ENCODE measurements at regions not wholly inside any gene's neighbourhood (a gene's known extent, or its start where the extent isn't known, plus 50 kb on each side); places are given as distances from the start of the nearest gene placed in this dataset.

DNA sequence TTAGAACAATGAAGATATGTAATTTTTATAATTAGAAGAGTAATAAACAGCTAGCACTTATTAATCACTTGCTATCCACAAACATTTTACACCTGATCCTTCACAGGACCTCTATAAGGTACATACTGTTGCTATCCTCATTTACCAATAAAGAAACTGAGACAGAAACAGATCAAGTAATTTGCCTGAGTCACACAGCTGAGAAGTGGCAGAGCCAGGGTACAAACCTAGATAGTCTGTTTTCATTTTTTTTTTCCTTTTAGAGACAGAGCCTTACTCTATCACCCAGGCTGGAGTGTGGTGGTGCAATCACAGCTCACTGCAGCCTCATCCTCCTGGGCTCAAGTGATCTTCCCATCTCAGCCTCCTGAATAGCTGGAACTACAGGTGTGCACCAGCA lies 71.8 kb upstream of the PTH start:
- TF ChIP-seq, protein P1, sequence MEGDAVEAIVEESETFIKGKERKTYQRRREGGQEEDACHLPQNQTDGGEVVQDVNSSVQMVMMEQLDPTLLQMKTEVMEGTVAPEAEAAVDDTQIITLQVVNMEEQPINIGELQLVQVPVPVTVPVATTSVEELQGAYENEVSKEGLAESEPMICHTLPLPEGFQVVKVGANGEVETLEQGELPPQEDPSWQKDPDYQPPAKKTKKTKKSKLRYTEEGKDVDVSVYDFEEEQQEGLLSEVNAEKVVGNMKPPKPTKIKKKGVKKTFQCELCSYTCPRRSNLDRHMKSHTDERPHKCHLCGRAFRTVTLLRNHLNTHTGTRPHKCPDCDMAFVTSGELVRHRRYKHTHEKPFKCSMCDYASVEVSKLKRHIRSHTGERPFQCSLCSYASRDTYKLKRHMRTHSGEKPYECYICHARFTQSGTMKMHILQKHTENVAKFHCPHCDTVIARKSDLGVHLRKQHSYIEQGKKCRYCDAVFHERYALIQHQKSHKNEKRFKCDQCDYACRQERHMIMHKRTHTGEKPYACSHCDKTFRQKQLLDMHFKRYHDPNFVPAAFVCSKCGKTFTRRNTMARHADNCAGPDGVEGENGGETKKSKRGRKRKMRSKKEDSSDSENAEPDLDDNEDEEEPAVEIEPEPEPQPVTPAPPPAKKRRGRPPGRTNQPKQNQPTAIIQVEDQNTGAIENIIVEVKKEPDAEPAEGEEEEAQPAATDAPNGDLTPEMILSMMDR (conservative IDR thresholded peaks at IDR 0.05; ENCODE audit: low read depth in 2 of 2): no peak
- TF ChIP-seq, protein P2, sequence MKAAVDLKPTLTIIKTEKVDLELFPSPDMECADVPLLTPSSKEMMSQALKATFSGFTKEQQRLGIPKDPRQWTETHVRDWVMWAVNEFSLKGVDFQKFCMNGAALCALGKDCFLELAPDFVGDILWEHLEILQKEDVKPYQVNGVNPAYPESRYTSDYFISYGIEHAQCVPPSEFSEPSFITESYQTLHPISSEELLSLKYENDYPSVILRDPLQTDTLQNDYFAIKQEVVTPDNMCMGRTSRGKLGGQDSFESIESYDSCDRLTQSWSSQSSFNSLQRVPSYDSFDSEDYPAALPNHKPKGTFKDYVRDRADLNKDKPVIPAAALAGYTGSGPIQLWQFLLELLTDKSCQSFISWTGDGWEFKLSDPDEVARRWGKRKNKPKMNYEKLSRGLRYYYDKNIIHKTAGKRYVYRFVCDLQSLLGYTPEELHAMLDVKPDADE (IDR thresholded peaks at IDR 0.05): no peak
- TF ChIP-seq EZH2 (IDR thresholded peaks at IDR 0.05; ENCODE audit: low read depth, unreplicated experiment): no peak
- no peak for TF ChIP-seq POLR2AphosphoS5 (IDR thresholded peaks at IDR 0.05; ENCODE audit: low read depth)
- no peak for TF ChIP-seq ZNF114 (CRISPR knock-in tag; IDR thresholded peaks at IDR 0.05)
- no peak for TF ChIP-seq EZH2phosphoT487 (IDR thresholded peaks at IDR 0.05; ENCODE audit: unreplicated experiment)
- no peak for TF ChIP-seq ZNF331 (CRISPR knock-in tag; IDR thresholded peaks at IDR 0.05; ENCODE audit: low read depth)
- TF ChIP-seq CREB1 (CRISPR knock-in tag; IDR thresholded peaks at IDR 0.05; ENCODE audit: low read depth): no peak
- TF ChIP-seq, protein P3, sequence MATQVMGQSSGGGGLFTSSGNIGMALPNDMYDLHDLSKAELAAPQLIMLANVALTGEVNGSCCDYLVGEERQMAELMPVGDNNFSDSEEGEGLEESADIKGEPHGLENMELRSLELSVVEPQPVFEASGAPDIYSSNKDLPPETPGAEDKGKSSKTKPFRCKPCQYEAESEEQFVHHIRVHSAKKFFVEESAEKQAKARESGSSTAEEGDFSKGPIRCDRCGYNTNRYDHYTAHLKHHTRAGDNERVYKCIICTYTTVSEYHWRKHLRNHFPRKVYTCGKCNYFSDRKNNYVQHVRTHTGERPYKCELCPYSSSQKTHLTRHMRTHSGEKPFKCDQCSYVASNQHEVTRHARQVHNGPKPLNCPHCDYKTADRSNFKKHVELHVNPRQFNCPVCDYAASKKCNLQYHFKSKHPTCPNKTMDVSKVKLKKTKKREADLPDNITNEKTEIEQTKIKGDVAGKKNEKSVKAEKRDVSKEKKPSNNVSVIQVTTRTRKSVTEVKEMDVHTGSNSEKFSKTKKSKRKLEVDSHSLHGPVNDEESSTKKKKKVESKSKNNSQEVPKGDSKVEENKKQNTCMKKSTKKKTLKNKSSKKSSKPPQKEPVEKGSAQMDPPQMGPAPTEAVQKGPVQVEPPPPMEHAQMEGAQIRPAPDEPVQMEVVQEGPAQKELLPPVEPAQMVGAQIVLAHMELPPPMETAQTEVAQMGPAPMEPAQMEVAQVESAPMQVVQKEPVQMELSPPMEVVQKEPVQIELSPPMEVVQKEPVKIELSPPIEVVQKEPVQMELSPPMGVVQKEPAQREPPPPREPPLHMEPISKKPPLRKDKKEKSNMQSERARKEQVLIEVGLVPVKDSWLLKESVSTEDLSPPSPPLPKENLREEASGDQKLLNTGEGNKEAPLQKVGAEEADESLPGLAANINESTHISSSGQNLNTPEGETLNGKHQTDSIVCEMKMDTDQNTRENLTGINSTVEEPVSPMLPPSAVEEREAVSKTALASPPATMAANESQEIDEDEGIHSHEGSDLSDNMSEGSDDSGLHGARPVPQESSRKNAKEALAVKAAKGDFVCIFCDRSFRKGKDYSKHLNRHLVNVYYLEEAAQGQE (IDR thresholded peaks at IDR 0.05; ENCODE audit: unreplicated experiment): no peak
